B cell (primary cell): ENCODE measurements at regions not wholly inside any gene's neighbourhood (a gene's known extent, or its start where the extent isn't known, plus 50 kb on each side); places are given as distances from the start of the nearest gene placed in this dataset.

Experiments used
- ATAC-seq: fragments of 200-7000 bp; cut with Tn5 transposase; one replicate; pipeline ENCODE4 v1.10.0; 2021; ENCODE audit warnings: low read depth, mild to moderate bottlenecking, moderate number of reproducible peaks, moderate library complexity
- CTCF ChIA-PET: fragments of 350-600 bp; sonication (Branson Sonifier 250); formaldehyde crosslinking; loops from one replicate; lab custom pipeline; 2021; ENCODE audit warnings: antibody characterized with exemption, inconsistent platforms; lab: Charles Lee
- POLR2A ChIA-PET: fragments of 350-600 bp; sonication (Branson Sonifier 250); formaldehyde crosslinking; loops from one replicate; lab custom pipeline; 2021; ENCODE audit warnings: antibody characterized with exemption; lab: Charles Lee
- DNase-seq: peaks from one replicate; pipeline ENCODE4 v3.0.0; 2013
- H2AFZ ChIP-seq: 2 replicates; pipeline ENCODE4 v1.6.1; 2012; ENCODE audit warnings: mild to moderate bottlenecking, low read depth, low read length; ENCODE audit not compliant: insufficient read depth, poor library complexity, severe bottlenecking
- H3K27ac ChIP-seq, 2 donors: 1 replicate in 1 of 2; 2 replicates in 1 of 2; pipeline ENCODE4 v1.5.1; 2012 to 2013; ENCODE audit warnings: low read length in 2 of 2, mild to moderate bottlenecking in 2 of 2, moderate library complexity in 1 of 2
- H3K27me3 ChIP-seq, 4 experiments: fragments of 200-600 bp in 1 of 4; sonication (generic) in 1 of 4; replicated peaks in 1 of 4; 1 replicate in 2 of 4; 2 replicates in 2 of 4; pipeline versions ENCODE4 v1.6.1 to v1.7.0; 2013 to 2016; ENCODE audit warnings: low read length in 3 of 4, mild to moderate bottlenecking in 2 of 4, mixed read lengths in 1 of 4, moderate library complexity in 1 of 4; ENCODE audit not compliant: insufficient read depth in 4 of 4, control insufficient read depth in 3 of 4; ENCODE audit errors: control extremely low read depth in 1 of 4
- H3K36me3 ChIP-seq, 2 experiments: replicated peaks in 1 of 2; 1 replicate in 1 of 2; 2 replicates in 1 of 2; pipeline versions ENCODE4 v1.6.1 to v1.7.1; 2013; ENCODE audit warnings: low read length in 1 of 2; ENCODE audit not compliant: insufficient read depth in 2 of 2, control insufficient read depth in 1 of 2; ENCODE audit errors: control extremely low read depth in 1 of 2, extremely low read depth in 1 of 2
- H3K4me1 ChIP-seq, 2 donors: fragments of 200-600 bp in 1 of 2; sonication (generic) in 1 of 2; 1 replicate in 1 of 2; 2 replicates in 1 of 2; pipeline versions ENCODE4 v1.5.1 to v1.6.1; 2013 to 2017; ENCODE audit warnings: low read length in 2 of 2; ENCODE audit not compliant: control insufficient read depth in 2 of 2, insufficient read depth in 2 of 2
- H3K4me2 ChIP-seq: replicated peaks from 2 replicates; pipeline ENCODE3; 2012; ENCODE audit warnings: mild to moderate bottlenecking, low read depth, low read length; ENCODE audit not compliant: poor library complexity, severe bottlenecking
- H3K4me3 ChIP-seq, 5 experiments: fragments of 200-600 bp in 1 of 5; sonication (generic) in 1 of 5; 1 replicate in 3 of 5; 2 replicates in 2 of 5; pipeline versions ENCODE4 v1.5.1 to v1.7.0; 2011 to 2016; ENCODE audit warnings: low read length in 4 of 5, mild to moderate bottlenecking in 4 of 5, low read depth in 2 of 5, control low read depth in 1 of 5, moderate library complexity in 1 of 5; ENCODE audit not compliant: insufficient read depth in 1 of 5; ENCODE audit errors: control extremely low read depth in 1 of 5, extremely low read depth in 1 of 5
- H3K79me2 ChIP-seq: fragments of 200-600 bp; sonication (generic); one replicate; pipeline ENCODE4 v1.6.0; 2016; ENCODE audit warnings: low read length; ENCODE audit not compliant: control insufficient read depth, insufficient read depth
- H3K9ac ChIP-seq: fragments of 200-600 bp; sonication (generic); 2 replicates; pipeline ENCODE4 v1.6.1; 2017; ENCODE audit warnings: mild to moderate bottlenecking, low read length, moderate library complexity
- H3K9me3 ChIP-seq, 3 donors: one replicate each; pipeline versions ENCODE4 v1.6.1 to v1.7.1; 2013; ENCODE audit warnings: low read length in 2 of 3; ENCODE audit not compliant: control insufficient read depth in 2 of 3, insufficient read depth in 1 of 3; ENCODE audit errors: control extremely low read depth in 1 of 3
- H4K20me1 ChIP-seq: 2 replicates; pipeline ENCODE4 v1.6.0; 2012; ENCODE audit warnings: mild to moderate bottlenecking, low read length; ENCODE audit not compliant: insufficient read depth, control insufficient read depth, poor library complexity, severe bottlenecking
- H3K27ac Mint-ChIP-seq: one replicate; pipeline ENCODE4 v1.8.0; 2021; ENCODE audit warnings: mixed read lengths
- H3K27me3 Mint-ChIP-seq: one replicate; pipeline ENCODE4 v1.8.0; 2021; ENCODE audit warnings: mixed read lengths
- H3K4me1 Mint-ChIP-seq: one replicate; pipeline ENCODE4 v1.8.0; 2021; ENCODE audit warnings: mixed read lengths
- H3K4me3 Mint-ChIP-seq: one replicate; pipeline ENCODE4 v1.8.0; 2021; ENCODE audit warnings: mixed read lengths
- H3K9me3 Mint-ChIP-seq: one replicate; pipeline ENCODE4 v1.8.0; 2022; ENCODE audit warnings: mixed read lengths; ENCODE audit not compliant: insufficient read depth
- CTCF ChIP-seq: fragments of 200-600 bp; IDR thresholded peaks from one replicate; pipeline ENCODE4 v1.8.0; 2022; ENCODE audit warnings: antibody characterized with exemption, mild to moderate bottlenecking
- EZH2 ChIP-seq: IDR thresholded peaks from 2 replicates; pipeline ENCODE4 v1.6.1; 2012; ENCODE audit warnings: borderline replicate concordance, low read depth, mild to moderate bottlenecking, moderate library complexity, low read length; ENCODE audit not compliant: insufficient read depth, poor library complexity, severe bottlenecking
- WGBS: methylation state at CpG from one replicate; pipeline ENCODE4 v1.1.5; 2013; ENCODE audit warnings: missing lambda C conversion rate; ENCODE audit not compliant: insufficient coverage; 5-methylcytosine and 5-hydroxymethylcytosine counted together
- intact Hi-C: fragments of 100-400 bp; cut with micrococcal nuclease; formaldehyde crosslinking; loops from one replicate; pipeline ENCODE4 v1.10.0; 2022

GRCh38 chr6:40788661-40789655, 201.8 kb upstream of the LRFN2 start:
- DNase-seq (no peak), ATAC-seq (no peak)
- TF ChIP-seq CTCF = no peak
- TF ChIP-seq EZH2 = no peak
- Mint-ChIP-seq H3K4me3 (no peak overlapping the region), H3K27ac (no peak overlapping the region), H3K4me1 (peaks cover 4% of the 10 kb centered on the region), H3K9me3 (no peaks in the 10 kb centered on the region), H3K27me3 (peaks cover 15% of the 10 kb centered on the region)
- intact Hi-C loops = no loop called here
- no peak overlapping the region for H3K4me3 ChIP-seq
- POLR2A ChIA-PET = no interaction called here
- no peaks in the 10 kb centered on the region for H3K79me2 ChIP-seq
- no peak overlapping the region for H3K9ac ChIP-seq
- peaks cover 0 to 11% of the 10 kb centered on the region in 2 donors for H3K4me1 ChIP-seq
- H3K36me3 ChIP-seq = no peaks in the 10 kb centered on the region
- WGBS = 67% methylated on average over 9 of the region's 11 CpGs
- no peak overlapping the region for H3K4me2 ChIP-seq
- peaks cover 0 to 3% (median 0%) of the 10 kb centered on the region in 3 donors for H3K9me3 ChIP-seq
- no peaks in the 10 kb centered on the region for H4K20me1 ChIP-seq
- H3K27me3 ChIP-seq = no peaks in the 10 kb centered on the region
- no peak overlapping the region for H3K27ac ChIP-seq
- H2AFZ ChIP-seq = peak overlapping the region; percentile 52
- CTCF ChIA-PET = no interaction called here

GRCh38 chr6:40782355-40782754, 195.2 kb upstream of the LRFN2 start:
- Histone ChIP-seq H3K79me2 (no peaks in the 10 kb centered on the region), H3K36me3 (no peaks in the 10 kb centered on the region), H3K4me3 (no peak overlapping the region), H4K20me1 (no peaks in the 10 kb centered on the region), H3K9ac (no peak overlapping the region), H2AFZ (no peak overlapping the region), H3K4me2 (no peak overlapping the region), H3K27me3 (no peaks in the 10 kb centered on the region), H3K4me1 (no peaks in the 10 kb centered on the region), H3K27ac (no peak overlapping the region), H3K9me3 (no peaks in the 10 kb centered on the region)
- TF ChIP-seq CTCF = no peak
- no peak for TF ChIP-seq EZH2
- Mint-ChIP-seq H3K9me3 (no peaks in the 10 kb centered on the region), H3K4me3 (no peak overlapping the region), H3K4me1 (no peaks in the 10 kb centered on the region), H3K27me3 (peaks cover 15% of the 10 kb centered on the region), H3K27ac (no peak overlapping the region)
- no peak for ATAC-seq
- CTCF ChIA-PET = no interaction called here
- DNase-seq = no peak
- 89% methylated on average over 3 of the region's 3 CpGs for WGBS
- intact Hi-C loops = no loop called here
- POLR2A ChIA-PET = no interaction called here
